ENCODE measurements at regions not wholly inside any gene's neighbourhood (a gene's known extent, or its start where the extent isn't known, plus 50 kb on each side); places are given as distances from the start of the nearest gene placed in this dataset.

- Histone ChIP-seq H3K36me3 (no peaks in the 10 kb centered on the region), H3K4me3 (no peak overlapping the region), H3K27me3 (no peaks in the 10 kb centered on the region), H3K4me1 (no peaks in the 10 kb centered on the region), H3K27ac (no peak overlapping the region), H3K9me3 (replicated peaks) (no peaks in the 10 kb centered on the region)
- DNase-seq = no peak
Observed at GRCh38 chr2:167900435-167901114, 346.8 kb downstream of the STK39 start.

- Histone ChIP-seq H3K9me3 (replicated peaks) (no peaks in the 10 kb centered on the region), H3K36me3 (no peaks in the 10 kb centered on the region), H3K4me3 (no peak overlapping the region), H3K4me1 (no peaks in the 10 kb centered on the region), H3K27ac (no peak overlapping the region), H3K27me3 (no peaks in the 10 kb centered on the region)
- no peak for DNase-seq
Observed at GRCh38 chr2:167898340-167898739, 349.1 kb downstream of the STK39 start.

GRCh38 chr2:167891841-167892240, 355.6 kb downstream of the STK39 start:
- Histone ChIP-seq H3K27me3 (no peaks in the 10 kb centered on the region), H3K36me3 (no peaks in the 10 kb centered on the region), H3K4me1 (peaks cover 10% of the 10 kb centered on the region), H3K9me3 (replicated peaks) (no peaks in the 10 kb centered on the region; the same call in 1 of the 2 replicates), H3K4me3 (no peak overlapping the region), H3K27ac (no peak overlapping the region)
- no peak for DNase-seq

DNA sequence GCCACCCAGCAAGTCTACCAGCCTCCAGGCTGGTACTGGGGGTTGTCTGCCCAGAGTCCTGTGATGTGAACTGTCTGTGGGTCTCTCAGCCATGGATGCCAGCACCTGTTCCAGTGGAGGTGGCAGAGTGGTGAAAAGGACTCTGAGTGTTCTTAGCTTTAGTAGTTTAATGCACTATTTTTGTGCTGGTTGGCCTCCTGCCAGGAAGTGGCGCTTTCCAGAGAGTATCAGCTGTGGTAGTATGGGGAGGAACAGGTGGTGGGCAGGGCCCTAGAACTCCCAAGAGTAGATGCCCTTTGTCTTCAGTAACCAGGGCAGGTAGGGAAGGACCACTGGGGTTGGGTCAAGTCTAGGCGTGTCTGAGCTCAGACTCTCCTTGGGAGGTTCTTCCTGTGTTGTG, 356.7 kb downstream of the STK39 start:
- Histone ChIP-seq H3K4me3 (no peak overlapping the region), H3K27ac (no peak overlapping the region), H3K9me3 (replicated peaks) (no peaks in the 10 kb centered on the region; the same call in 1 of the 2 replicates), H3K36me3 (no peaks in the 10 kb centered on the region), H3K27me3 (no peaks in the 10 kb centered on the region), H3K4me1 (peaks cover 10% of the 10 kb centered on the region)
- DNase-seq = peak; percentile 77 to 80

- no peaks in the 10 kb centered on the region for H3K9me3 ChIP-seq (replicated peaks)
- no peaks in the 10 kb centered on the region; the same call in 1 of the 2 replicates for H3K4me1 ChIP-seq
- no peaks in the 10 kb centered on the region for H3K27me3 ChIP-seq
- no peaks in the 10 kb centered on the region for H3K36me3 ChIP-seq
- DNase-seq = no peak
- no peak overlapping the region for H3K4me3 ChIP-seq
- H3K27ac ChIP-seq = no peak overlapping the region
Observed at GRCh38 chr2:167880415-167880814, 367.0 kb downstream of the STK39 start.

DNA sequence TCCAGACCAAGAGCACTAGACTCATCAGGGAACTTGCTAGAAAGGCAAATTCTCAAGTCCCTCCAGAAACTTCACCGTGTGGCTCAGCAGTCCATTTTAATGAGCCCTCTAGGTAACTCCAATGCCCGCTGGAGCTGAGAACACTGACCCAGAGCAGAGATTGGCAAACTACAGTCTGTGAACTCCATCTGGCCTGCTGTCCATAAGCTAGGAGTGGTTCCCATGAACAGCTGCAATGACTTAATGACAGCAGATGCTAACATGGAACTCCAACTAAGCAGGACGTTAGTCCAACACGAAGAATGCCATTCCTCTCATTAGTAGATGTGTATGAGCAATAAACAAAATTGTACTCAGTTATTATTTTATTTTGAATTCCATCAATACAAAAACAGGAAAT, 371.9 kb downstream of the STK39 start:
- H3K27ac ChIP-seq = no peak overlapping the region
- DNase-seq = peak; percentile 47 to 68
- H3K4me1 ChIP-seq = no peaks in the 10 kb centered on the region; the same call in 1 of the 2 replicates
- no peaks in the 10 kb centered on the region for H3K36me3 ChIP-seq
- H3K27me3 ChIP-seq = no peaks in the 10 kb centered on the region
- no peaks in the 10 kb centered on the region for H3K9me3 ChIP-seq (replicated peaks)
- no peak overlapping the region for H3K4me3 ChIP-seq

- no peaks in the 10 kb centered on the region for H3K27me3 ChIP-seq
- no peak for DNase-seq
- H3K36me3 ChIP-seq = no peaks in the 10 kb centered on the region
- H3K4me1 ChIP-seq = no peaks in the 10 kb centered on the region; the same call in 1 of the 2 replicates
- H3K9me3 ChIP-seq (replicated peaks) = no peaks in the 10 kb centered on the region
- H3K4me3 ChIP-seq = no peak overlapping the region
- H3K27ac ChIP-seq = no peak overlapping the region
Observed at GRCh38 chr2:167874812-167875211, 372.6 kb downstream of the STK39 start.

DNA sequence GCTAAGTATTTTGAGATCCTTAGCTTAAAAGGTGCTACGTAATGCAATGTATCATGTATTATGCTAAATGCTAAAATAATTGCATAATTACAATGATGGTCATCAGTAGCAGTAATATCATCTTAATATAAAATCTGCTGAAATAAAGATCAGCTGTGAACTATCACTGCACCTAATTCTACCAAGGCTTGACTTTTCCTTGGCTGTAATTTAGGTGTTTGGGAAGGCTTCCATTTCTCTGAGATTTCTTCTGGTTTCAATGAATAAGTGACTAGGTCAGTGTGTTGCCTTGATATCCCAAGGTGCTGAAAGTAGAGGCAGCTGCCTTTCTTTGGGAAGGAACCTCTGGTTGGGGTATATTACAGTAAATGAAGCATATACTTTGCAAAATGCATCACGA, 376.1 kb downstream of the STK39 start:
- no peaks in the 10 kb centered on the region for H3K9me3 ChIP-seq (replicated peaks)
- no peak overlapping the region for H3K27ac ChIP-seq
- H3K27me3 ChIP-seq = no peaks in the 10 kb centered on the region
- DNase-seq = no peak
- H3K4me1 ChIP-seq = no peaks in the 10 kb centered on the region
- H3K4me3 ChIP-seq = no peak overlapping the region
- H3K36me3 ChIP-seq = no peaks in the 10 kb centered on the region

DNA sequence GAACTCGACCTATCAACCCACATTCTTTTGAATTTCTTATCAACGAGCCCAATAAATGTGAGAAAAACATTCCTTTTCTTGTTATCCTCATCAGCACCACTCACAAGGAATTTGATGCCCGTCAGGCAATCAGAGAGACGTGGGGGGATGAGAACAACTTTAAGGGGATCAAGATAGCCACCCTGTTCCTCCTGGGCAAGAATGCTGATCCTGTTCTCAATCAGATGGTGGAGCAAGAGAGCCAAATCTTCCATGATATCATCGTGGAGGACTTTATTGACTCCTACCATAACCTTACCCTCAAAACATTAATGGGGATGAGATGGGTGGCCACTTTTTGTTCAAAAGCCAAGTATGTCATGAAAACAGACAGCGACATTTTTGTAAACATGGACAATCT, 378.2 kb downstream of the STK39 start:
- H3K27me3 ChIP-seq = no peaks in the 10 kb centered on the region
- DNase-seq = no peak
- H3K9me3 ChIP-seq (replicated peaks) = no peaks in the 10 kb centered on the region
- H3K4me3 ChIP-seq = no peak overlapping the region
- H3K4me1 ChIP-seq = no peaks in the 10 kb centered on the region
- no peak overlapping the region for H3K27ac ChIP-seq
- no peaks in the 10 kb centered on the region for H3K36me3 ChIP-seq

DNA sequence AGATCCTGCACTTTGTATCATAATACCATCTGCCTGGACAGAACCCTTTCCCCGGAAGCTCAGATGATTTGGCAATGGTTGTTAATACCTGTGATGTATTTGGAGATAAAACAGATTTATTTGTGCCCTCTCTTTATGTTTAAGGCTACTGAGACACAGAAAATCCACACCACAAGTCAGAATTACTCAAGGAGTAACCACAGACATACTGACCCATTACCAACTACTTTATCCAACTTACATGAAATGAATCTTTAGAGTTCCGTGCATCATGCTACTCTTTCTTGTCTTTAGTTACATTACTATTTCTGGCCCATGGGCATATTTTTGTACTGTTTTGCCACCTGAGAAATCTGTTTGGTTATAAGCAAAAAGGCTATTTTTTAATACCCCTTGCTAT, 384.0 kb downstream of the STK39 start:
- peaks cover 5% of the 10 kb centered on the region for H3K4me1 ChIP-seq
- H3K4me3 ChIP-seq = no peak overlapping the region
- no peaks in the 10 kb centered on the region for H3K9me3 ChIP-seq (replicated peaks)
- no peaks in the 10 kb centered on the region for H3K27me3 ChIP-seq
- H3K27ac ChIP-seq = 0 out of 2 replicates have a peak overlapping the region, but pooled peaks have one; percentile 10
- DNase-seq = no peak
- no peaks in the 10 kb centered on the region for H3K36me3 ChIP-seq

- peak; percentile 23 to 60 for DNase-seq
- H3K9me3 ChIP-seq (replicated peaks) = no peaks in the 10 kb centered on the region
- peaks cover 5% of the 10 kb centered on the region for H3K4me1 ChIP-seq
- no peak overlapping the region for H3K4me3 ChIP-seq
- H3K36me3 ChIP-seq = no peaks in the 10 kb centered on the region
- H3K27ac ChIP-seq = peak overlapping the region; percentile 10; the same call in 1 of the 2 replicates
- H3K27me3 ChIP-seq = no peaks in the 10 kb centered on the region
Observed at GRCh38 chr2:167862782-167863181, 384.6 kb downstream of the STK39 start.

DNA sequence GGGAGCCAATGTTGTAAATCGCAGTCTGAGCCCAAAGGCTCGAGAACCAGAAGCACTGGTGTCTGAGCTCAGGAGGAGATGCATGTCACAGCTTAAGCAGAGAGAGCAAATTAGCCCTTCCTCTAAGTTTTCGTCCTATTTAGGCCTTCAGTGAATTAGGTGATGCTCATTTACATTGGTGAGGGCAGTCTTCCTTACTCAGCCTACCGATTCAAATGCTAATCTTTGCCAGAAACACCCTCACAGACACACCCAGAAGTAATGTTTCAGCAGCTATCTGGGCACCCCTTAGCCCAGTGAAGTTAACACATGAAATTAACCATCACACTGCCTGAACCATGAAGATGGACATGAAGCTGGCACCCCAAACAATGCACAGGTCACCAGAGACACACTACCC, 385.1 kb downstream of the STK39 start:
- Histone ChIP-seq H3K4me3 (no peak overlapping the region), H3K4me1 (peaks cover 5% of the 10 kb centered on the region)

DNA sequence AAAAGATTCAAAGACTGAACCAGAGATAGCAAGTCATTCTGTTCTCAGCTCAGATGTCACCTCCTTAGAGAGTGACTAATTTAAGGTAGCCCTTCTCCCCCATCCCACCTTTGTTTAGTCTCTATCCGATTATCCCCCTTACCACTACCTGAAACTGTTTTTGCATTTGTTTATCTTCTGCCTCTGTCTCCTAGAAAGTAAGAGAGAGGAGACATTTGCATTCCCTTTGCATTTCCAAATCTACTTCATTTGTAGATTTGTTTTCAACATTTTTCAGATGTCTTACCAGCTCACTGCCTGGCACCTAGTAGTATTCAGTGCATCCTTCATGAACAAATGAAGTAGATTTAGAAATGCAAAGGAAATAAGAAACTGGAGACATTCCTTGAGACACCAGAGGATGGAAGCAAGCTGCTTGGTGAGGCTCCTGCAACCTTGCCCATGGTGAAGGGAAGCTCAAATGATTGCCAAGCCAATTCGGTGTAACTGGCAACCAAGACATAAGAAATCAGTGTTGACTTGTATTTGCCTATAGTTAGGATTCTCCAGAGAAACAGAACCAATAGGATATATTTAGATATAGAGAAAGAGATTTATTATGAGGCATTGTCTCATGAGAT, 385.7 kb downstream of the STK39 start:
- Histone ChIP-seq H3K27ac (no peak overlapping the region; the same call in 1 of the 2 replicates), H3K27me3 (no peaks in the 10 kb centered on the region), H3K9me3 (replicated peaks) (no peaks in the 10 kb centered on the region)

More for the DNA sequence above, 385.1 kb downstream of the STK39 start:
- Histone ChIP-seq H3K27ac (peak overlapping the region; percentile 10; the same call in 1 of the 2 replicates), H3K9me3 (replicated peaks) (no peaks in the 10 kb centered on the region), H3K36me3 (no peaks in the 10 kb centered on the region), H3K27me3 (no peaks in the 10 kb centered on the region)
- DNase-seq = no peak

DNA sequence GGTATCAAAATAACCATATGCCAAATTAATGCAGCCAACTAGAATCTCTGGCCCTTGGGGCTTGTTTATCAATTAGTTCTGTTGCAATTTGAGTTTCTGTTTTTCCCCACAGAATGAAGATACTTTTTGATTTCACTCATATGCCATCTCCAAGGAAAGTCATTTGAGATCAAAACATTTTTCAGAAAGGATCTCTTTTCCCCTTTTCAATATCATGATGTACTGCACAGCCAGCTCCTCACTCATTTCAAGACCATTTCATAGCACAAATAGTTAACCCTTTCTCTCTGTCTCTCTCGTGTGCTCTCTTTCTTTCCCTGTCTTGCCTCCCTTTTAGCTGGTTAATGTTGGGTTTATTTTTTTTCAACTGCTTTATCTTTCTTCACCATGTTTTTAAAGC, 387.3 kb downstream of the STK39 start:
- Histone ChIP-seq H3K36me3 (no peaks in the 10 kb centered on the region), H3K4me3 (no peak overlapping the region), H3K9me3 (replicated peaks) (no peaks in the 10 kb centered on the region), H3K27me3 (no peaks in the 10 kb centered on the region), H3K27ac (no peak overlapping the region), H3K4me1 (peaks cover 5% of the 10 kb centered on the region)
- DNase-seq = no peak

More for the DNA sequence above, 385.7 kb downstream of the STK39 start:
- DNase-seq = no peak
- Histone ChIP-seq H3K36me3 (no peaks in the 10 kb centered on the region), H3K4me3 (no peak overlapping the region), H3K4me1 (peaks cover 5% of the 10 kb centered on the region)

GRCh38 chr2:167859676-167860075, 387.7 kb downstream of the STK39 start:
- no peaks in the 10 kb centered on the region for H3K9me3 ChIP-seq (replicated peaks)
- no peak overlapping the region for H3K27ac ChIP-seq
- no peaks in the 10 kb centered on the region for H3K27me3 ChIP-seq
- H3K4me3 ChIP-seq = no peak overlapping the region
- DNase-seq = no peak
- no peaks in the 10 kb centered on the region for H3K36me3 ChIP-seq
- peaks cover 5% of the 10 kb centered on the region for H3K4me1 ChIP-seq

DNA sequence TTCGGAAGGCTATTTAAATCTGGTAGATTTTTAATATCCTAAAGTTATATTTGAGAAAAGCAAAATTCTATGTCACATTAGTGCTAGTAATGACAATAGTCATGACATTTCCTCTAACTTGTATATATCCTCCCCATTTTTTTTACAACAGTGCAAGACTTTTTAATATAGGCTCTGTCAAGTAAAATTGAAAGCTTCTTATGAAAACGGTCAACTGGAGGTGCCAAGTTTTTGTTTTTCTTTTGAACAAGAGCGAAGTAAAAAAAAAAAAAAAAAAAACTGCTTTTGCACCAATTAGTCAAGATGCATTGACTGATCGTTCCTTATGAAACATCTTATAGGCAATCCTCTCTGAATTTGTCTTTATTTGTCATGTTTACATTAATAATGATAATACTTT, 389.3 kb downstream of the STK39 start:
- H3K36me3 ChIP-seq = no peaks in the 10 kb centered on the region
- H3K4me3 ChIP-seq = no peak overlapping the region
- H3K9me3 ChIP-seq (replicated peaks) = no peaks in the 10 kb centered on the region
- peaks cover 5% of the 10 kb centered on the region for H3K4me1 ChIP-seq
- no peak overlapping the region for H3K27ac ChIP-seq
- no peak for DNase-seq
- H3K27me3 ChIP-seq = no peaks in the 10 kb centered on the region

Data from SJCRH30 (cell line).